ENCODE measurements at regions not wholly inside any gene's neighbourhood (a gene's known extent, or its start where the extent isn't known, plus 50 kb on each side); places are given as distances from the start of the nearest gene placed in this dataset.

GRCh38 chr9:119758990-119759389 lies 389.8 kb upstream of the BRINP1 start:
- H2AFZ ChIP-seq (ENCODE audit: low read length): no peak overlapping the region
- DNase-seq (ENCODE audit: insufficient read length, low spot score, missing footprints): peak; percentile 13
- no peaks in the 10 kb centered on the region for H4K20me1 ChIP-seq (ENCODE audit: insufficient read depth, low read length)
- no peak overlapping the region for H3K4me2 ChIP-seq (ENCODE audit: insufficient read depth, low read length)
- H3K27me3 ChIP-seq (ENCODE audit: insufficient read depth, low read length): no peaks in the 10 kb centered on the region
- H3K9me3 ChIP-seq (ENCODE audit: low read depth, low read length): no peaks in the 10 kb centered on the region
- no peaks in the 10 kb centered on the region for H3K79me2 ChIP-seq (ENCODE audit: insufficient read depth, low read length)
- no peak overlapping the region for H3K27ac ChIP-seq (ENCODE audit: low read depth, low read length)
- H3K36me3 ChIP-seq (ENCODE audit: insufficient read depth, low read length): no peaks in the 10 kb centered on the region
- H3K4me3 ChIP-seq (ENCODE audit: insufficient read depth, low read length): no peak overlapping the region
- no peaks in the 10 kb centered on the region for H3K4me1 ChIP-seq (ENCODE audit: insufficient read depth, low read length)
- TF ChIP-seq, protein P1, sequence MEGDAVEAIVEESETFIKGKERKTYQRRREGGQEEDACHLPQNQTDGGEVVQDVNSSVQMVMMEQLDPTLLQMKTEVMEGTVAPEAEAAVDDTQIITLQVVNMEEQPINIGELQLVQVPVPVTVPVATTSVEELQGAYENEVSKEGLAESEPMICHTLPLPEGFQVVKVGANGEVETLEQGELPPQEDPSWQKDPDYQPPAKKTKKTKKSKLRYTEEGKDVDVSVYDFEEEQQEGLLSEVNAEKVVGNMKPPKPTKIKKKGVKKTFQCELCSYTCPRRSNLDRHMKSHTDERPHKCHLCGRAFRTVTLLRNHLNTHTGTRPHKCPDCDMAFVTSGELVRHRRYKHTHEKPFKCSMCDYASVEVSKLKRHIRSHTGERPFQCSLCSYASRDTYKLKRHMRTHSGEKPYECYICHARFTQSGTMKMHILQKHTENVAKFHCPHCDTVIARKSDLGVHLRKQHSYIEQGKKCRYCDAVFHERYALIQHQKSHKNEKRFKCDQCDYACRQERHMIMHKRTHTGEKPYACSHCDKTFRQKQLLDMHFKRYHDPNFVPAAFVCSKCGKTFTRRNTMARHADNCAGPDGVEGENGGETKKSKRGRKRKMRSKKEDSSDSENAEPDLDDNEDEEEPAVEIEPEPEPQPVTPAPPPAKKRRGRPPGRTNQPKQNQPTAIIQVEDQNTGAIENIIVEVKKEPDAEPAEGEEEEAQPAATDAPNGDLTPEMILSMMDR (IDR thresholded peaks at IDR 0.05; ENCODE audit: extremely low read depth, low read depth, low read length): no peak

GRCh38 chr9:119758241-119758640 lies 389.0 kb upstream of the BRINP1 start:
- Histone ChIP-seq H3K4me3 (ENCODE audit: insufficient read depth, low read length) (no peak overlapping the region), H3K79me2 (ENCODE audit: insufficient read depth, low read length) (no peaks in the 10 kb centered on the region), H3K4me2 (ENCODE audit: insufficient read depth, low read length) (no peak overlapping the region), H3K36me3 (ENCODE audit: insufficient read depth, low read length) (no peaks in the 10 kb centered on the region), H3K4me1 (ENCODE audit: insufficient read depth, low read length) (no peaks in the 10 kb centered on the region), H3K27me3 (ENCODE audit: insufficient read depth, low read length) (no peaks in the 10 kb centered on the region), H4K20me1 (ENCODE audit: insufficient read depth, low read length) (no peaks in the 10 kb centered on the region), H3K27ac (ENCODE audit: low read depth, low read length) (no peak overlapping the region), H2AFZ (ENCODE audit: low read length) (no peak overlapping the region), H3K9me3 (ENCODE audit: low read depth, low read length) (no peaks in the 10 kb centered on the region)
- TF ChIP-seq, protein P1 (IDR thresholded peaks at IDR 0.05; ENCODE audit: extremely low read depth, low read depth, low read length): no peak
- no peak for DNase-seq (ENCODE audit: insufficient read length, low spot score, missing footprints)

DNA sequence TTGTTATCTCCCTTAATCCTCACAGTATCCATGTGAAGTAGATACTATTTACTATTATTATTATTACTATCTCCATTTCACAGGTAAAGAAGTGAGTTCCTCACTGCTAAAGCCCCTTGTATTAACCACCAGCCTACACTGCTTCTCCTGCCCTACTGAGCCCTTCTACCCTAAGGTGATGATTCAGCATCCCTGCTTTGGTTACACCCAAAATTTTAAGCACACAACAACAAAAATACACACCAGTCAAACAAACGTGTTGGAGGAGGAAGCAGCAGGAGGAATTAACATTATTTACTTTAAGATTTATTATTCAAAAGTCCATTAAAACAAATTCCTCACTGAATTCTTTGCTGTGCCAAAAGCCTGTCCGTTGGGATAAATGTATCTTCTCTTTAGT lies 370.2 kb upstream of the BRINP1 start:
- H3K27me3 ChIP-seq (ENCODE audit: insufficient read depth, low read length): no peaks in the 10 kb centered on the region
- DNase-seq (ENCODE audit: insufficient read length, low spot score, missing footprints): no peak
- no peaks in the 10 kb centered on the region for H3K4me1 ChIP-seq (ENCODE audit: insufficient read depth, low read length)
- H3K4me2 ChIP-seq (ENCODE audit: insufficient read depth, low read length): no peak overlapping the region
- H3K27ac ChIP-seq (ENCODE audit: low read depth, low read length): no peak overlapping the region
- no peak overlapping the region for H3K4me3 ChIP-seq (ENCODE audit: insufficient read depth, low read length)
- TF ChIP-seq, protein P1 (IDR thresholded peaks at IDR 0.05; ENCODE audit: extremely low read depth, low read depth, low read length): no peak
- no peaks in the 10 kb centered on the region for H3K79me2 ChIP-seq (ENCODE audit: insufficient read depth, low read length)
- no peaks in the 10 kb centered on the region for H3K9me3 ChIP-seq (ENCODE audit: low read depth, low read length)
- no peaks in the 10 kb centered on the region for H3K36me3 ChIP-seq (ENCODE audit: insufficient read depth, low read length)
- H4K20me1 ChIP-seq (ENCODE audit: insufficient read depth, low read length): no peaks in the 10 kb centered on the region
- no peak overlapping the region for H2AFZ ChIP-seq (ENCODE audit: low read length)

DNA sequence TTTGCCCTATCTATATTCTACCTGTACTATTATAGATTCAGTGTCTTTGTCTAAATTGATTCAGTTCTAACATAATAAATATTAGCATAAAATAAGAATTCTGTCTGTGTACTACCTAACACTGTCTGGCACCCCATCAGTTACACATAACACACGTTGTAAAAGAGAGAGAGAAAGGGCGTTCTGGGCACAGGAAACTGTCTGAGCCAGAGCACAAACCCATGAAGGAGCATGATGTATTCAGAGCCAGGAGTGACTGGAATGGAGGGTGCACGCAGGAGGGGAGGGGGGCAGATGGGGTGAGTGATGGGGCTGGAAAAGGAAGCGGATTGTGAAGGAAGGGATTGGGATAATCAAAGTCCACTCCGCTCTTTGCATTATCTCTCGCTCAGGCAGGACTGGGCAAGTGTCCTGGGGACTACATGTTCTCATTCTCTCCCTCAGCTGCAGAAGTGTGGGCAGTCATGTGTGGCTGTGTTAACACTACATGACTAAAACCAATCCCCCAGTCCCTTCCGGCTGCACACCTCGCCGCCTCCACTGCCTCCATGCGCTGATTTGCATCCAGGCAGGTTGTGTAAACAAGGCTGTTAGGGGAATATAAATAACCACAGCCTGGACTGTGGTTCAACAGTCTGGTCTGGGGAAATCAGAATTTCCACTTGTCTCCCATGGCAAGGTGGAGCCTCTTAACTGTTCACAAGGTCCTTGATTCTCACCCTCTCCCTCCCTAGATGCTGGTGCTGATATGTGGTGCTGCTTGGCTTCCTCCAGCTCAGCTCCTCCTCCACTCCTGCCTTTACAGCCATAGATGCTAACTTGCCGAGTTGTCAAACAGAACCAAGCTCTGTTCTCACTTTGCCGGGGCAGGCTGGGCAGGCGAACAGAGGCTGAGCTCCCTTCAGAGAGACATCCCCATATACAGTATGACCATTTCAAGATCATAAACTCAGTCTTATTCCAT lies 367.5 kb upstream of the BRINP1 start:
- Histone ChIP-seq H2AFZ (ENCODE audit: low read length) (no peak overlapping the region), H3K9me3 (ENCODE audit: low read depth, low read length) (no peaks in the 10 kb centered on the region), H3K27me3 (ENCODE audit: insufficient read depth, low read length) (no peaks in the 10 kb centered on the region), H3K79me2 (ENCODE audit: insufficient read depth, low read length) (no peaks in the 10 kb centered on the region), H3K4me3 (ENCODE audit: insufficient read depth, low read length) (no peak overlapping the region), H3K4me1 (ENCODE audit: insufficient read depth, low read length) (no peaks in the 10 kb centered on the region), H4K20me1 (ENCODE audit: insufficient read depth, low read length) (no peaks in the 10 kb centered on the region), H3K27ac (ENCODE audit: low read depth, low read length) (no peak overlapping the region), H3K36me3 (ENCODE audit: insufficient read depth, low read length) (no peaks in the 10 kb centered on the region), H3K4me2 (ENCODE audit: insufficient read depth, low read length) (no peak overlapping the region)
- DNase-seq (ENCODE audit: insufficient read length, low spot score, missing footprints): peak; percentile 15
- TF ChIP-seq, protein P1 (IDR thresholded peaks at IDR 0.05; ENCODE audit: extremely low read depth, low read depth, low read length): no peak

Data from osteoblast (primary cell).